HG03571 (cell line): ENCODE measurements at regions not wholly inside any gene's neighbourhood (a gene's known extent, or its start where the extent isn't known, plus 50 kb on each side); places are given as distances from the start of the nearest gene placed in this dataset.

Experiments
- ATAC-seq: cut with Tn5 transposase; IDR thresholded peaks from one replicate; pipeline ENCODE4 v1.9.1; 2021; ENCODE audit not compliant: unreplicated experiment

GRCh38 chr2:217076657-217077232, 216.9 kb upstream of the TNP1 start:
- no peak for ATAC-seq

GRCh38 chr2:217076058-217076435, 216.2 kb upstream of the TNP1 start:
- ATAC-seq, result no peak

GRCh38 chr2:217075268-217076057, 215.6 kb upstream of the TNP1 start:
- ATAC-seq, result no peak

- no peak for ATAC-seq
These were observed 214.9 kb upstream of the TNP1 start for GRCh38 chr2:217074576-217075255.

- no peak for ATAC-seq
These were observed 211.6 kb upstream of the TNP1 start for GRCh38 chr2:217071416-217071815.

- no peak for ATAC-seq
These were observed 210.7 kb upstream of the TNP1 start for GRCh38 chr2:217070611-217071010.

GRCh38 chr2:217070043-217070430, 210.2 kb upstream of the TNP1 start:
- no peak for ATAC-seq

- no peak for ATAC-seq
These were observed 209.6 kb upstream of the TNP1 start for GRCh38 chr2:217069263-217070042.

GRCh38 chr2:217068677-217069250, 208.9 kb upstream of the TNP1 start:
- ATAC-seq, result no peak

- no peak for ATAC-seq
These were observed 207.9 kb upstream of the TNP1 start for GRCh38 chr2:217067787-217068186.

GRCh38 chr2:217066510-217067270, 206.8 kb upstream of the TNP1 start:
- no peak for ATAC-seq

GRCh38 chr2:217065695-217066405, 206.0 kb upstream of the TNP1 start:
- no peak for ATAC-seq

GRCh38 chr2:217065012-217065290, 205.1 kb upstream of the TNP1 start:
- no peak for ATAC-seq

GRCh38 chr2:217064234-217065011, 204.6 kb upstream of the TNP1 start:
- no peak for ATAC-seq

GRCh38 chr2:217063238-217063755, 203.4 kb upstream of the TNP1 start:
- no peak for ATAC-seq

- no peak for ATAC-seq
These were observed 202.9 kb upstream of the TNP1 start for GRCh38 chr2:217062768-217063167.

- ATAC-seq, result no peak
These were observed 202.1 kb upstream of the TNP1 start for GRCh38 chr2:217061916-217062505.

- ATAC-seq, result no peak
These were observed 201.2 kb upstream of the TNP1 start for GRCh38 chr2:217060951-217061547.
